ENCODE measurements at regions not wholly inside any gene's neighbourhood (a gene's known extent, or its start where the extent isn't known, plus 50 kb on each side); places are given as distances from the start of the nearest gene placed in this dataset.
"Not testable (repeated sequence)": the region's sequence is repeated elsewhere in the genome, so short reads cannot be mapped to it uniquely, and the experiment has no call there.

GRCh38 chr4:128456171-128456570 lies 168.6 kb upstream of the PGRMC2 start:
- DNase-seq (ENCODE audit: low read depth in 4 of 4, low spot score in 1 of 4): no peak

- DNase-seq (ENCODE audit: low read depth in 4 of 4, low spot score in 1 of 4): no peak
Measured at GRCh38 chr4:128455480-128455879, 167.9 kb upstream of the PGRMC2 start.

- DNase-seq (ENCODE audit: low read depth in 4 of 4, low spot score in 1 of 4): no peak
Measured at GRCh38 chr4:128454881-128455280, 167.3 kb upstream of the PGRMC2 start.

- peak; percentile 7 to 61 (median 34) for DNase-seq (ENCODE audit: low read depth in 4 of 4, low spot score in 1 of 4)
Measured at GRCh38 chr4:128454281-128454871, 166.8 kb upstream of the PGRMC2 start.

DNA sequence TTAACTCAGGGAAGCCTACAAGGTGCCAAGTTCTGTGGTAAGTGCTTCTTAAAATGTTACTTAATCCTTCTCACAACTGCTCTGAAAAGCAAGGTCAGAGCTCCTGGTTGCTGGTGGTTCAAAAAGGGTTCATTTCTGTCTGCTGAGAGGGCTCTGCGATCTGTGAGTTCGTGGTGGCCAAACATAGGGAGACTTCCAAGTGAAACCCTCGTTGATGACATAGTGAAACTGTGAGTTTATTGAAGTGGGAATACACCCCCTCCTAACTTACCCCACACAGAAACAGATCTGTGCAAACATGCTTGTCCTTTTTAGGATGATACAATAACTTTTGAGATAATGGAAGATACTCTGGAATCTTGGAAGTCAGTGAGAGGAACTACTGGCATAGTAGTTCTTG lies 164.8 kb upstream of the PGRMC2 start:
- no peak for DNase-seq (ENCODE audit: low read depth in 4 of 4, low spot score in 1 of 4)

GRCh38 chr4:128451270-128451905 lies 163.8 kb upstream of the PGRMC2 start:
- DNase-seq (ENCODE audit: low read depth in 4 of 4, low spot score in 1 of 4): no peak

DNA sequence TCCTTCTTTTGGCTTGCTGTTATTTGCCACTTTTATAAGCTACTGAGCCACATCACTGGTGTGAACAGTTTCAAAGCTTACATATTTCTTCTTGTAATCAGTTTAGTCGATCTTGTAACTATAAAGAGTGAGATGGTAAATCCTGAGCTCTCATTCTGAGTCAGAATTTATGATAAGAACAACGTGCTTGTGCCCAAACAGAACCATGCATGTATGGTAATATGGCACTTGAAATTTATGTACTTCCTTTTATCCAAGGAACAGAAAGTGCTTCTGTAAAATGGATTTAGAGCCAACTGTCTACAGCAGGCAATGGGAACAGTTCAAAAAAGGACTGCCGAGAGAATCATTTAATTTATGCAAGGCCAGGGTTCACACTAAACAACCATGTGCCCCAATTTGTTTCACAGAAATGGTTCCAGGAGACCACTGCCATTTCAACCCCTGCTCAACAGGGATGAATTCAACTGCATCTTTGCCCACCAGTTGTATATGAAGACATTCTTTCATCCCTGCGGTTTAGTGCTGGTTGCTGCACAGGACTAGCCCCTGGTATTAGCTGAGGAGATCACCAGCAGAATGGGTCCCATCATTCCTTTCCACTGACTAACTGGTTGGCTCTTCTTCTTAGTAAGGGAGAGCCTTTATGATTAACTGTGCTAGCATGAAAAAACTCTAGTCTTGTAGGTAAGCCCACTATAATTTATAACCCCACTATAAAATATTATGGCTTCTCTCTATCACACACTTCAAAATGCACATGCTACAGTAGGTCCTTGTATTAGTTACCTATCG lies 162.9 kb upstream of the PGRMC2 start:
- DNase-seq (ENCODE audit: low read depth in 4 of 4, low spot score in 1 of 4): no peak

- DNase-seq (ENCODE audit: low read depth in 4 of 4, low spot score in 1 of 4): no peak
Measured at GRCh38 chr4:128449251-128449650, 161.6 kb upstream of the PGRMC2 start.

GRCh38 chr4:128444544-128445302 lies 157.1 kb upstream of the PGRMC2 start:
- no peak for DNase-seq (ENCODE audit: low read depth in 4 of 4, low spot score in 1 of 4)

- DNase-seq (ENCODE audit: low read depth in 4 of 4, low spot score in 1 of 4): no peak
Measured at GRCh38 chr4:128440923-128441322, 153.3 kb upstream of the PGRMC2 start.

DNA sequence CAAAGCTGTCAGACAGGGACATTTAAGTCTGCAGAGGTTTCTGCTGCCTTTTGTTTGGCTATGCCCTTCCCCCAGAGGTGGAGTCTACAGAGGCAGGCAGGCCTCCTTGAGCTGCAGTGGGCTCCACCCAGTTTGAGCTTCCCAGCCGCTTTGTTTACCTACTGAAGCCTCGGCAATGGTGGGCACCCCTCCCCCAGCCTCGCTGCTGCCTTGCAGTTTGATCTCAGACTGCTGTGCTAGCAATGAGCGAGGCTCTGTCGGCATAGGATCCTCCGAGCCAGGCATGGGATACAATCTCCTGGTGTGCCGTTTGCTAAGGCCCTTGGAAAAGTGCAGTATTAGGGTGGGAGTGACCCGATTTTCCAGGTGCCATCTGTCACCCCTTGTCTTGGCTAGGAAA lies 149.4 kb upstream of the PGRMC2 start:
- DNase-seq (ENCODE audit: low read depth in 4 of 4, low spot score in 1 of 4): not testable (repeated sequence)

DNA sequence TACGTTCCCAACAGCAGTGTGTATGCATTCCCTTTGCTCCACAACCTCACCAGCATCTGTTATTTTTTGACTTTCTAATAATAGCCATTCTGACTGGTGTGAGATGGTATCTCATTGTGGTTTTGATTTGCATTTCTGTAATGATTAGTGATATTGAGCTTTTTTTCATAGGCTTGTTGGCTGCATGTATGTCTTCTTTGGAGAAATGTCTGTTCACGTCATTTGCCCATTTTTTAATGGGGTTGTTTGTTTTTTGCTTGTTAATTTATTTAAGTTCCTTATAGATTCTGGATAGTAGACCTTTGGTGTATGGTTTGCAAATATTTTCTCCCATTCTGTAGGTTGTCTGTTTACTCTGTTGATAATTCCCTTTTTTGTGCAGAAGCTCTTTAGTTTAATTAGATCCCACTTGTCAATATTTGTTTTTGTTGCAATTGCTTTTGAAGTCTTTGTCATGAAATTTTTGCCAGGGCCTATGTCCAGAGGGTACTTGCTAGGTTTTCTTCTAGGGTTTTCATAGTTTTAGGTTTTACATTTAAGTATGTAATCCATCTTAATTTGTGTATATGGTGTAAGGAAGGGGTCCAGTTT lies 141.5 kb upstream of the PGRMC2 start:
- DNase-seq (ENCODE audit: low read depth in 4 of 4, low spot score in 1 of 4): not testable (repeated sequence)

GRCh38 chr4:128428397-128428796 lies 140.8 kb upstream of the PGRMC2 start:
- DNase-seq (ENCODE audit: low read depth in 4 of 4, low spot score in 1 of 4): no peak

- DNase-seq (ENCODE audit: low read depth in 4 of 4, low spot score in 1 of 4): no peak
Measured at GRCh38 chr4:128427832-128428366, 140.3 kb upstream of the PGRMC2 start.

- DNase-seq (ENCODE audit: low read depth in 4 of 4, low spot score in 1 of 4): no peak
Measured at GRCh38 chr4:128424527-128425497, 137.2 kb upstream of the PGRMC2 start.

DNA sequence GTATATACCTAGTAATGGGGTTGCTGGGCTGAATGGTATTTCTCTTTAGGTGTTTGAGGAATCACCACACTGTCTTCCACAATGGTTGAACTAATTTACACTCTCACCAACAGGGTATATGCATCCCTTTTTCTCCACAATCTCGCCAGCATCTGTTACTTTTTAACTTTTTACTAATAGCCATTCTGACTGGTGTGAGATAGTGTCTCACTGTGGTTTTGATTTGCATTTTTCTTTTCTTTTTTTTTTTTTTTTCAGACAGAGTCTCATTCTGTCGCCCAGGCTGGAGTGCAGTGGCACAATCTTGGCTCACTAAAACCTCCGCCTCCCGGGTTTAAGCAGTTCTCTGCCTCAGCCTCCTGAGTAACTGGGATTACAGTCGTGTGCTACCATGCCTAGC lies 134.7 kb upstream of the PGRMC2 start:
- DNase-seq (ENCODE audit: low read depth in 4 of 4, low spot score in 1 of 4): not testable (repeated sequence)

GRCh38 chr4:128416921-128417320 lies 129.3 kb upstream of the PGRMC2 start:
- DNase-seq (ENCODE audit: low read depth in 4 of 4, low spot score in 1 of 4): no peak

GRCh38 chr4:128410037-128410436 lies 122.4 kb upstream of the PGRMC2 start:
- no peak for DNase-seq (ENCODE audit: low read depth in 4 of 4, low spot score in 1 of 4)

DNA sequence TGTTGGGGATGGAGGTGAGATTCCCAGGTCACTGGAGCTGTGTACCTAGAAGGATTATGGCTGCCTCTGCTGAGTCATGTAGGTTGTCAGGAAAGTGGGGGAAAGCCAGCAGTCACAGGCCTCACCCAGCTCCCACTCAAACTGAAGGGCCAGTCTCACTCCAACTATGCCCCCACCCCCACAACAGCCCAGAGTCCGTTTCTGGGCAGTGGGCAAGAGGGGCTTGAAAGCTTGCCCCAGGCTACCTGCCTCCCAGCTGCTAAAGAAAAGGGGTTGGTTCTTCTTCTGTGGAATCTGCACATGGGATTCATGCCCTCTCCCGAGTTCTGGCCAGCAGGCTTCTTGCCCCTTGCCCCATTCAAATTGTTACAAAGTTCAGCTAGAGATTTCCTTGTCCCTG lies 116.0 kb upstream of the PGRMC2 start:
- no peak for DNase-seq (ENCODE audit: low read depth in 4 of 4, low spot score in 1 of 4)

- no peak for DNase-seq (ENCODE audit: low read depth in 4 of 4, low spot score in 1 of 4)
Measured at GRCh38 chr4:128394778-128395177, 107.2 kb upstream of the PGRMC2 start.
